ENCODE measurements at regions not wholly inside any gene's neighbourhood (a gene's known extent, or its start where the extent isn't known, plus 50 kb on each side); places are given as distances from the start of the nearest gene placed in this dataset.

- TF ChIP-seq GATA1 (IDR thresholded peaks at IDR 0.05; ENCODE audit: low read depth, low read length): no peak
- no peak for TF ChIP-seq POLR2A (IDR thresholded peaks at IDR 0.05; ENCODE audit: low read length)
- DNase-seq: no peak
Measured at GRCh38 chr12:25714198-25714984, 161.3 kb upstream of the LMNTD1 start.

GRCh38 chr12:25715102-25715501 lies 162.0 kb upstream of the LMNTD1 start:
- DNase-seq: no peak
- TF ChIP-seq POLR2A (IDR thresholded peaks at IDR 0.05; ENCODE audit: low read length) (no peak), GATA1 (IDR thresholded peaks at IDR 0.05; ENCODE audit: low read depth, low read length) (no peak)

GRCh38 chr12:25716842-25717241 lies 163.8 kb upstream of the LMNTD1 start:
- TF ChIP-seq GATA1 (IDR thresholded peaks at IDR 0.05; ENCODE audit: low read depth, low read length) (no peak), POLR2A (IDR thresholded peaks at IDR 0.05; ENCODE audit: low read length) (no peak)
- no peak for DNase-seq

GRCh38 chr12:25717552-25717951 lies 164.5 kb upstream of the LMNTD1 start:
- DNase-seq: no peak
- TF ChIP-seq GATA1 (IDR thresholded peaks at IDR 0.05; ENCODE audit: low read depth, low read length) (no peak), POLR2A (IDR thresholded peaks at IDR 0.05; ENCODE audit: low read length) (no peak)

GRCh38 chr12:25718081-25718731 lies 165.1 kb upstream of the LMNTD1 start:
- TF ChIP-seq POLR2A (IDR thresholded peaks at IDR 0.05; ENCODE audit: low read length) (no peak), GATA1 (IDR thresholded peaks at IDR 0.05; ENCODE audit: low read depth, low read length) (no peak)
- no peak for DNase-seq

GRCh38 chr12:25719505-25719904 lies 166.4 kb upstream of the LMNTD1 start:
- no peak for DNase-seq
- no peak for TF ChIP-seq GATA1 (IDR thresholded peaks at IDR 0.05; ENCODE audit: low read depth, low read length)
- TF ChIP-seq POLR2A (IDR thresholded peaks at IDR 0.05; ENCODE audit: low read length): no peak

GRCh38 chr12:25723336-25723735 lies 170.3 kb upstream of the LMNTD1 start:
- TF ChIP-seq GATA1 (IDR thresholded peaks at IDR 0.05; ENCODE audit: low read depth, low read length) (no peak), POLR2A (IDR thresholded peaks at IDR 0.05; ENCODE audit: low read length) (no peak)
- no peak for DNase-seq

GRCh38 chr12:25723921-25724491 lies 170.9 kb upstream of the LMNTD1 start:
- DNase-seq: no peak
- TF ChIP-seq POLR2A (IDR thresholded peaks at IDR 0.05; ENCODE audit: low read length) (no peak), GATA1 (IDR thresholded peaks at IDR 0.05; ENCODE audit: low read depth, low read length) (no peak)

GRCh38 chr12:25725470-25725869 lies 172.4 kb upstream of the LMNTD1 start:
- no peak for TF ChIP-seq POLR2A (IDR thresholded peaks at IDR 0.05; ENCODE audit: low read length)
- TF ChIP-seq GATA1 (IDR thresholded peaks at IDR 0.05; ENCODE audit: low read depth, low read length): no peak
- no peak for DNase-seq

- TF ChIP-seq GATA1 (IDR thresholded peaks at IDR 0.05; ENCODE audit: low read depth, low read length) (no peak), POLR2A (IDR thresholded peaks at IDR 0.05; ENCODE audit: low read length) (no peak)
- no peak for DNase-seq
Measured at GRCh38 chr12:25725931-25726330, 172.8 kb upstream of the LMNTD1 start.

- TF ChIP-seq GATA1 (IDR thresholded peaks at IDR 0.05; ENCODE audit: low read depth, low read length) (no peak), POLR2A (IDR thresholded peaks at IDR 0.05; ENCODE audit: low read length) (no peak)
- no peak for DNase-seq
Measured at GRCh38 chr12:25728056-25728595, 175.0 kb upstream of the LMNTD1 start.

- TF ChIP-seq GATA1 (IDR thresholded peaks at IDR 0.05; ENCODE audit: low read depth, low read length) (no peak), POLR2A (IDR thresholded peaks at IDR 0.05; ENCODE audit: low read length) (no peak)
- DNase-seq: no peak
Measured at GRCh38 chr12:25730489-25731349, 177.6 kb upstream of the LMNTD1 start.

- TF ChIP-seq POLR2A (IDR thresholded peaks at IDR 0.05; ENCODE audit: low read length) (no peak), GATA1 (IDR thresholded peaks at IDR 0.05; ENCODE audit: low read depth, low read length) (no peak)
- no peak for DNase-seq
Measured at GRCh38 chr12:25733541-25733940, 180.5 kb upstream of the LMNTD1 start.

Data from erythroblast (primary cell).